ENCODE measurements at regions not wholly inside any gene's neighbourhood (a gene's known extent, or its start where the extent isn't known, plus 50 kb on each side); places are given as distances from the start of the nearest gene placed in this dataset.

DNA sequence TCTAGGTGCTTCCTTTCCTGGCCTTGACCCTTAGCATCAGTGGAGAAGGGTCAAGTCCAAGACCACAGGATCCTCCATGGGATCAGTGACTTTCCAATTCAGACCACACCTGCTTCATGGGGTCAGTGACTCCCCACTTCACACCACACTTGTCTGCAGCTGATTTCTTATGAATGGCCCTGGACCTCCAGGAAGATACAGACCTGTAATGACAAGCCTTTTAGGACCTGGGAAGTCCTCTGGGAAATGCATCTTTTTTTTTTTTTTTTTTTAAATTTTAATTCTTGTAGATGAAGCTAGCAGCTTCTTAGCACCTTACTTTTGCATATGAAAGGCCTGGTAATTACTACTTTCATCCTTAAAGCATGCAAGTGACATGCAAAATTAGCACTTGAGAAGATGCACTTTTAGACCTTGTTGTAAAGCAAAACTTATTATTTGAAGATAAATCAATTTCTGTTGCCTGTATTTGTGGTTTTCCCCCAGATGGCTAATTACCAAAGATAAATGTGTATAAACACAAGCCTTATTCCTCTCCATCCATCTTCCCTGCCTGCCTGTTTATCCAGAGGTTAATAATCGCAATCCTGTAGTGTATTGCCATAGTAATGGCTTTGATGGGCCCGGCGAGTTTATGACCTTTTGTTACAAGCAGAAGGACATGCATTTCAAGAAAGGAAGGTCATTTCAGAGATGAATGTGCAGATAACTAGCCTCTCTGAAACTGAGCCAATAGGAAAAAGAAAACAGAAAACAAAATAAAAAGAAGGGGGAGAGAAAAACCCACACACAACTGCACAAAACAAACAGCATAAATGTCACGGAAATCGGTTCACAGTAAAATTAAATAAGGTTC lies 1018.7 kb downstream of the TYW1 start:
- H3K4me3 ChIP-seq (ENCODE audit: low read depth, low read length): no peak overlapping the region
- no peak for DNase-seq (ENCODE audit: low read depth, low spot score)
- TF ChIP-seq, protein P1, sequence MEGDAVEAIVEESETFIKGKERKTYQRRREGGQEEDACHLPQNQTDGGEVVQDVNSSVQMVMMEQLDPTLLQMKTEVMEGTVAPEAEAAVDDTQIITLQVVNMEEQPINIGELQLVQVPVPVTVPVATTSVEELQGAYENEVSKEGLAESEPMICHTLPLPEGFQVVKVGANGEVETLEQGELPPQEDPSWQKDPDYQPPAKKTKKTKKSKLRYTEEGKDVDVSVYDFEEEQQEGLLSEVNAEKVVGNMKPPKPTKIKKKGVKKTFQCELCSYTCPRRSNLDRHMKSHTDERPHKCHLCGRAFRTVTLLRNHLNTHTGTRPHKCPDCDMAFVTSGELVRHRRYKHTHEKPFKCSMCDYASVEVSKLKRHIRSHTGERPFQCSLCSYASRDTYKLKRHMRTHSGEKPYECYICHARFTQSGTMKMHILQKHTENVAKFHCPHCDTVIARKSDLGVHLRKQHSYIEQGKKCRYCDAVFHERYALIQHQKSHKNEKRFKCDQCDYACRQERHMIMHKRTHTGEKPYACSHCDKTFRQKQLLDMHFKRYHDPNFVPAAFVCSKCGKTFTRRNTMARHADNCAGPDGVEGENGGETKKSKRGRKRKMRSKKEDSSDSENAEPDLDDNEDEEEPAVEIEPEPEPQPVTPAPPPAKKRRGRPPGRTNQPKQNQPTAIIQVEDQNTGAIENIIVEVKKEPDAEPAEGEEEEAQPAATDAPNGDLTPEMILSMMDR (IDR thresholded peaks at IDR 0.05; ENCODE audit: insufficient read depth, low read length, missing control alignments): no peak
- CTCF ChIA-PET: no interaction called here
- POLR2A ChIA-PET: no interaction called here

GRCh38 chr7:68015978-68016532 lies 1019.4 kb downstream of the TYW1 start:
- no peak overlapping the region for H3K4me3 ChIP-seq (ENCODE audit: low read depth, low read length)
- ChIA-PET POLR2A (no interaction called here), CTCF (no interaction called here)
- no peak for DNase-seq (ENCODE audit: low read depth, low spot score)
- TF ChIP-seq, protein P1 (IDR thresholded peaks at IDR 0.05; ENCODE audit: insufficient read depth, low read length, missing control alignments): no peak

DNA sequence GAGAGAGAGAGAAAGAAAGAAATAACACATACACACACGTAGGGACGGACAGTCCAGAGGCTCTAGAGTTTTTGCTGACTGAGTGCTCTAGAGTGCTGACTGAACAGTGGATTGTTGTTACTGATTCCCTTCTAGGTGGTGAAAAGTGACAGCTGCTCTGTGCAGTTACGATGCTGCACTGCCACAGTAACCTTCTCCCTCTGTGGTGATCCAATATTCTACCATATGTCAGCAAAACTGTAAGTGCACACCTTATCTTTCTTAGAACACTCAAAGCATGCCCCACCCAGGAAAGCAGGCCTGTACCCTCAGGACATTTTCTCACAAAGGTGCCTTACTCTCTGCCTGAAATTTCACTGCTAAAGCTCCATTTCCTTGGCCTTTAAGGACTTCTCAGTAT lies 1023.5 kb downstream of the TYW1 start:
- no peak for DNase-seq (ENCODE audit: low read depth, low spot score)
- ChIA-PET CTCF (no interaction called here), POLR2A (no interaction called here)
- H3K4me3 ChIP-seq (ENCODE audit: low read depth, low read length): no peak overlapping the region
- TF ChIP-seq, protein P1 (IDR thresholded peaks at IDR 0.05; ENCODE audit: insufficient read depth, low read length, missing control alignments): no peak

GRCh38 chr7:68025369-68025768 lies 1028.7 kb downstream of the TYW1 start:
- POLR2A ChIA-PET: interaction anchor here (0.6 kb wide), 1 partner anchor 22 kb away, joined by 3 read pairs; no protein-coding TSS in a partner anchor
- DNase-seq (ENCODE audit: low read depth, low spot score): no peak
- no peak overlapping the region for H3K4me3 ChIP-seq (ENCODE audit: low read depth, low read length)
- TF ChIP-seq, protein P1 (IDR thresholded peaks at IDR 0.05; ENCODE audit: insufficient read depth, low read length, missing control alignments): no peak
- CTCF ChIA-PET: no interaction called here

GRCh38 chr7:68030530-68030929 lies 1033.9 kb downstream of the TYW1 start:
- ChIA-PET CTCF (no interaction called here), POLR2A (no interaction called here)
- TF ChIP-seq, protein P1 (IDR thresholded peaks at IDR 0.05; ENCODE audit: insufficient read depth, low read length, missing control alignments): no peak
- DNase-seq (ENCODE audit: low read depth, low spot score): no peak
- no peak overlapping the region for H3K4me3 ChIP-seq (ENCODE audit: low read depth, low read length)

DNA sequence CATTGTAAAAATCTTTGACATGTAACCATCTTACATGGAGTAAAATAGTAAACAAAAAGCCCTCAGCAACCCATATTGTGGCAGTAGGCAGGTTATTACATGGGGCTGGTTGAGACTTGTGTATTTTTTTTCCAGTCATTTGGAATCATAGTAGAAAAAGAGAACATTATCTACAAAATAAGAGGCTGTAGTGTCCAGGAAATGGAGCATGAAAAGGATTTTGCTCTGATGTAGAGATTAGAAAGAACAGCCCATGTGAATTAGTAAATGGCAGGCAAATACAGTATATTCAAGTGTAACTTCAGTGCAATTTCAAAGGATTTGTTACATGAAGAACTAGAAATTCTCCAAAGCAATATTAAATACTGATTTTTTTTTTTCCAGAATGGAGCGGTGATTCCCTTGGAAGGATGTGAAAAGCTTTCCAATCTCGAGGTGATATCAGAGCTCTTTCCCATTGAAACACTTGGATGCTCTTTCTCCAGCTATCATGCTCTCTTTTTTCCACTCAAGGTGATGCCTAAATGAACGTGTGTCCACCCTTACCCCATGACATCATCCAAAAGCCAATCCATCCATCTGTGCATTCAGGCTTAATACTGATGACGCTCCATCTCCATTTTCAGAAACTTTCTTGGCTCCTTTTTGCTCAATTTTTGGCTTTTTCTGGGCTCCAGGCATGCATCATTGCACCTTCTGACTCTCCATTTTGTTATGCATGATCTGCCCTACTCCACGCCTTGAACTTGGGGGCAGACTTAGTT lies 1034.7 kb downstream of the TYW1 start:
- TF ChIP-seq, protein P1 (IDR thresholded peaks at IDR 0.05; ENCODE audit: insufficient read depth, low read length, missing control alignments): no peak
- no peak for DNase-seq (ENCODE audit: low read depth, low spot score)
- CTCF ChIA-PET: no interaction called here
- POLR2A ChIA-PET: no interaction called here
- H3K4me3 ChIP-seq (ENCODE audit: low read depth, low read length): no peak overlapping the region
